Stimulated activated CD8-positive, alpha-beta memory T cell treated with anti-CD3 and anti-CD28 coated beads, Interleukin-12 subunit alpha, Interleukin-12 subunit beta, amount 100 ng/mL, for 1 hour (primary cell): ENCODE measurements at regions not wholly inside any gene's neighbourhood (a gene's known extent, or its start where the extent isn't known, plus 50 kb on each side); places are given as distances from the start of the nearest gene placed in this dataset.
"Not testable (repeated sequence)": the region's sequence is repeated elsewhere in the genome, so short reads cannot be mapped to it uniquely, and the experiment has no call there.

ENCODE experiments used
- DNase-seq: peaks from one replicate; pipeline ENCODE4 v3.0.0-alpha.2; 2020; ENCODE audit warnings: low read depth

- no peak for DNase-seq
These were observed 308.9 kb upstream of the SLITRK1 start for GRCh38 chr13:84191139-84191538.

GRCh38 chr13:84187626-84188025 lies 305.4 kb upstream of the SLITRK1 start:
- no peak for DNase-seq

GRCh38 chr13:84139561-84140158 lies 257.4 kb upstream of the SLITRK1 start:
- DNase-seq, result no peak

- DNase-seq, result peak; percentile 22
These were observed 255.0 kb upstream of the SLITRK1 start for GRCh38 chr13:84137292-84137691.

GRCh38 chr13:84136582-84136981 lies 254.3 kb upstream of the SLITRK1 start:
- DNase-seq, result no peak

GRCh38 chr13:84132491-84132890 lies 250.2 kb upstream of the SLITRK1 start:
- no peak for DNase-seq

- DNase-seq, result no peak
These were observed 249.0 kb upstream of the SLITRK1 start for GRCh38 chr13:84131249-84131648.

GRCh38 chr13:84130495-84131114 lies 248.3 kb upstream of the SLITRK1 start:
- no peak for DNase-seq

- DNase-seq, result no peak
These were observed 247.7 kb upstream of the SLITRK1 start for GRCh38 chr13:84129966-84130365.

GRCh38 chr13:84127597-84128128 lies 245.4 kb upstream of the SLITRK1 start:
- no peak for DNase-seq

GRCh38 chr13:84126671-84127171 lies 244.4 kb upstream of the SLITRK1 start:
- no peak for DNase-seq

GRCh38 chr13:84121456-84121855 lies 239.2 kb upstream of the SLITRK1 start:
- DNase-seq, result no peak

- no peak for DNase-seq
These were observed 236.7 kb upstream of the SLITRK1 start for GRCh38 chr13:84118839-84119409.

GRCh38 chr13:84098273-84098672 lies 216.0 kb upstream of the SLITRK1 start:
- DNase-seq, result no peak

GRCh38 chr13:84097148-84097547 lies 214.9 kb upstream of the SLITRK1 start:
- DNase-seq, result no peak

- DNase-seq, result no peak
These were observed 213.9 kb upstream of the SLITRK1 start for GRCh38 chr13:84096216-84096615.

GRCh38 chr13:84088996-84089395 lies 206.7 kb upstream of the SLITRK1 start:
- no peak for DNase-seq

GRCh38 chr13:84086847-84087162 lies 204.5 kb upstream of the SLITRK1 start:
- DNase-seq, result no peak

- not testable (repeated sequence) for DNase-seq
These were observed 204.0 kb upstream of the SLITRK1 start for GRCh38 chr13:84086098-84086846.

- no peak for DNase-seq
These were observed 200.2 kb upstream of the SLITRK1 start for GRCh38 chr13:84082462-84082861.

- DNase-seq, result no peak
These were observed 198.7 kb upstream of the SLITRK1 start for GRCh38 chr13:84080748-84081530.

- no peak for DNase-seq
These were observed 195.0 kb upstream of the SLITRK1 start for GRCh38 chr13:84077271-84077670.
